Duodenal mucosa (tissue), 2 donors: ENCODE measurements at regions not wholly inside any gene's neighbourhood (a gene's known extent, or its start where the extent isn't known, plus 50 kb on each side); places are given as distances from the start of the nearest gene placed in this dataset.

Experiments used
- H3K27ac ChIP-seq: one replicate; pipeline ENCODE4 v1.7.0; 2013; ENCODE audit warnings: low read depth, low read length
- H3K27me3 ChIP-seq, 2 donors: one replicate each; pipeline ENCODE4 v1.7.0; 2013; ENCODE audit warnings: low read length in 2 of 2, control low read depth in 1 of 2; ENCODE audit not compliant: insufficient read depth in 2 of 2, control insufficient read depth in 1 of 2
- H3K36me3 ChIP-seq, 2 donors: one replicate each; pipeline ENCODE4 v1.7.0; 2013; ENCODE audit warnings: low read length in 2 of 2, control low read depth in 1 of 2; ENCODE audit not compliant: insufficient read depth in 2 of 2, control insufficient read depth in 1 of 2
- H3K4me1 ChIP-seq, 2 donors: one replicate each; pipeline ENCODE4 v1.7.0; 2013; ENCODE audit warnings: low read length in 2 of 2, control low read depth in 1 of 2; ENCODE audit not compliant: insufficient read depth in 2 of 2, control insufficient read depth in 1 of 2
- H3K4me3 ChIP-seq, 2 donors: one replicate each; pipeline ENCODE4 v1.7.0; 2013; ENCODE audit warnings: low read length in 2 of 2, low read depth in 1 of 2
- H3K9ac ChIP-seq, 2 donors: one replicate each; pipeline ENCODE4 v1.7.0; 2013; ENCODE audit warnings: low read length in 2 of 2, low read depth in 1 of 2
- H3K9me3 ChIP-seq, 2 donors: one replicate each; pipeline ENCODE4 v1.7.0; 2013; ENCODE audit warnings: low read length in 2 of 2, control low read depth in 1 of 2; ENCODE audit not compliant: control insufficient read depth in 1 of 2

- Histone ChIP-seq H3K27ac (no peak overlapping the region), H3K9me3 (no peaks in the 10 kb centered on the region), H3K9ac (no peak overlapping the region), H3K27me3 (no peaks in the 10 kb centered on the region), H3K4me3 (no peak overlapping the region), H3K36me3 (no peaks in the 10 kb centered on the region), H3K4me1 (peaks cover 9 to 11% of the 10 kb centered on the region in 2 donors)
Observed at GRCh38 chr9:107723015-107723414, 233.4 kb upstream of the KLF4 start.

GRCh38 chr9:107721705-107722245 is 232.2 kb upstream of the KLF4 start:
- Histone ChIP-seq H3K4me1 (peaks cover 18 to 20% of the 10 kb centered on the region in 2 donors), H3K36me3 (no peaks in the 10 kb centered on the region), H3K4me3 (no peak overlapping the region), H3K9me3 (no peaks in the 10 kb centered on the region), H3K27me3 (no peaks in the 10 kb centered on the region), H3K27ac (no peak overlapping the region), H3K9ac (no peak overlapping the region)

GRCh38 chr9:107720501-107720900 is 230.9 kb upstream of the KLF4 start:
- H3K36me3 ChIP-seq: no peaks in the 10 kb centered on the region
- no peak overlapping the region for H3K27ac ChIP-seq
- no peaks in the 10 kb centered on the region for H3K9me3 ChIP-seq
- H3K4me3 ChIP-seq: no peak overlapping the region
- no peaks in the 10 kb centered on the region for H3K27me3 ChIP-seq
- peak overlapping the region in 1 of 2 donors; percentile 25 for H3K9ac ChIP-seq
- H3K4me1 ChIP-seq: peaks cover 18 to 20% of the 10 kb centered on the region in 2 donors

GRCh38 chr9:107717529-107718314 is 228.2 kb upstream of the KLF4 start:
- H3K27me3 ChIP-seq: no peaks in the 10 kb centered on the region
- no peak overlapping the region for H3K9ac ChIP-seq
- peaks cover 18 to 20% of the 10 kb centered on the region in 2 donors for H3K4me1 ChIP-seq
- H3K4me3 ChIP-seq: no peak overlapping the region
- no peaks in the 10 kb centered on the region for H3K9me3 ChIP-seq
- H3K36me3 ChIP-seq: no peaks in the 10 kb centered on the region
- no peak overlapping the region for H3K27ac ChIP-seq

GRCh38 chr9:107715740-107716139 is 226.2 kb upstream of the KLF4 start:
- H3K9ac ChIP-seq: no peak overlapping the region
- H3K4me3 ChIP-seq: no peak overlapping the region
- H3K9me3 ChIP-seq: no peaks in the 10 kb centered on the region
- no peaks in the 10 kb centered on the region for H3K36me3 ChIP-seq
- H3K27ac ChIP-seq: no peak overlapping the region
- no peaks in the 10 kb centered on the region for H3K27me3 ChIP-seq
- peaks cover 24 to 31% of the 10 kb centered on the region in 2 donors for H3K4me1 ChIP-seq

GRCh38 chr9:107713470-107713869 is 223.9 kb upstream of the KLF4 start:
- Histone ChIP-seq H3K9ac (no peak overlapping the region), H3K9me3 (no peaks in the 10 kb centered on the region), H3K27me3 (no peaks in the 10 kb centered on the region), H3K4me1 (peaks cover 16 to 24% of the 10 kb centered on the region in 2 donors), H3K27ac (no peak overlapping the region), H3K36me3 (no peaks in the 10 kb centered on the region), H3K4me3 (no peak overlapping the region)

GRCh38 chr9:107712390-107712789 is 222.8 kb upstream of the KLF4 start:
- peaks cover 8 to 17% of the 10 kb centered on the region in 2 donors for H3K4me1 ChIP-seq
- H3K4me3 ChIP-seq: no peak overlapping the region
- H3K27me3 ChIP-seq: no peaks in the 10 kb centered on the region
- H3K9me3 ChIP-seq: no peaks in the 10 kb centered on the region
- no peaks in the 10 kb centered on the region for H3K36me3 ChIP-seq
- H3K27ac ChIP-seq: no peak overlapping the region
- no peak overlapping the region for H3K9ac ChIP-seq

GRCh38 chr9:107711542-107711941 is 222.0 kb upstream of the KLF4 start:
- Histone ChIP-seq H3K4me3 (no peak overlapping the region), H3K27me3 (no peaks in the 10 kb centered on the region), H3K9ac (no peak overlapping the region), H3K36me3 (no peaks in the 10 kb centered on the region), H3K9me3 (no peaks in the 10 kb centered on the region), H3K4me1 (peaks cover 5 to 13% of the 10 kb centered on the region in 2 donors), H3K27ac (no peak overlapping the region)

- Histone ChIP-seq H3K27ac (no peak overlapping the region), H3K4me1 (peaks cover 5 to 13% of the 10 kb centered on the region in 2 donors), H3K27me3 (no peaks in the 10 kb centered on the region), H3K9me3 (no peaks in the 10 kb centered on the region), H3K36me3 (no peaks in the 10 kb centered on the region), H3K9ac (no peak overlapping the region), H3K4me3 (no peak overlapping the region)
Observed at GRCh38 chr9:107710953-107711352, 221.4 kb upstream of the KLF4 start.

GRCh38 chr9:107710546-107710945 is 221.0 kb upstream of the KLF4 start:
- H3K9ac ChIP-seq: no peak overlapping the region
- H3K27ac ChIP-seq: no peak overlapping the region
- no peaks in the 10 kb centered on the region for H3K36me3 ChIP-seq
- no peaks in the 10 kb centered on the region for H3K9me3 ChIP-seq
- no peak overlapping the region for H3K4me3 ChIP-seq
- no peaks in the 10 kb centered on the region for H3K27me3 ChIP-seq
- H3K4me1 ChIP-seq: peaks cover 5 to 13% of the 10 kb centered on the region in 2 donors
